Liver (tissue), 3 donors: ENCODE measurements at regions not wholly inside any gene's neighbourhood (a gene's known extent, or its start where the extent isn't known, plus 50 kb on each side); places are given as distances from the start of the nearest gene placed in this dataset.

Source experiments
- EGR1 ChIP-seq, 2 donors: IDR thresholded peaks; 2 replicates each; pipeline ENCODE4 v1.6.1; 2016 to 2018; ENCODE audit warnings: antibody characterized with exemption in 2 of 2, low read depth in 2 of 2
- FOXA1 ChIP-seq: IDR thresholded peaks from 2 replicates; pipeline ENCODE4 v1.6.1; 2016; ENCODE audit warnings: antibody characterized with exemption
- FOXA2 ChIP-seq: IDR thresholded peaks from 2 replicates; pipeline ENCODE4 v1.6.1; 2016; ENCODE audit warnings: antibody characterized with exemption
- GABPA ChIP-seq, 2 donors: IDR thresholded peaks in 1 of 2; conservative IDR thresholded peaks in 1 of 2; 2 replicates each; pipeline ENCODE4 v1.6.1; 2016; ENCODE audit warnings: antibody characterized with exemption in 2 of 2, mild to moderate bottlenecking in 1 of 2, moderate library complexity in 1 of 2
- JUND ChIP-seq, 2 donors: IDR thresholded peaks; 2 replicates each; pipeline ENCODE4 v1.6.1; 2016; ENCODE audit warnings: antibody characterized with exemption in 2 of 2
- NR2F2 ChIP-seq: IDR thresholded peaks from 2 replicates; pipeline ENCODE4 v1.6.1; 2016; ENCODE audit warnings: antibody characterized with exemption
- RAD21 ChIP-seq, 2 donors: IDR thresholded peaks; 2 replicates each; pipeline ENCODE4 v1.6.1; 2016; ENCODE audit warnings: antibody characterized with exemption in 2 of 2, mild to moderate bottlenecking in 2 of 2
- SP1 ChIP-seq: IDR thresholded peaks from 2 replicates; pipeline ENCODE4 v1.6.1; 2018; ENCODE audit warnings: antibody characterized with exemption, mild to moderate bottlenecking
- TAF1 ChIP-seq: conservative IDR thresholded peaks from 2 replicates; pipeline ENCODE4 v1.6.1; 2016; ENCODE audit warnings: antibody characterized with exemption, mild to moderate bottlenecking
- YY1 ChIP-seq: IDR thresholded peaks from 2 replicates; pipeline ENCODE4 v1.6.1; 2016; ENCODE audit warnings: antibody characterized with exemption, mild to moderate bottlenecking
- TF ChIP-seq, protein P1 (sequence below): fragments of 150-350 bp; IDR thresholded peaks from 2 replicates; pipeline ENCODE4 v1.5.1; 2017; ENCODE audit warnings: improper control_type of control experiment, low read depth, low read length; ENCODE audit not compliant: missing input control
- TF ChIP-seq, protein P2 (sequence below): IDR thresholded peaks from 2 replicates; pipeline ENCODE4 v1.6.1; 2016; ENCODE audit warnings: antibody characterized with exemption
- TF ChIP-seq, protein P3 (sequence below): IDR thresholded peaks from 2 replicates; pipeline ENCODE4 v1.6.1; 2016; ENCODE audit warnings: antibody characterized with exemption, mild to moderate bottlenecking
- TF ChIP-seq, protein P4 (sequence below): IDR thresholded peaks from 2 replicates; pipeline ENCODE4 v1.6.1; 2016; ENCODE audit warnings: antibody characterized with exemption
- donor health status: healthy.
- donor health status: healthy.

GRCh38 chr14:75370416-75371205, 57.2 kb upstream of the JDP2 start:
- TF ChIP-seq TAF1: no peak
- no peak for TF ChIP-seq EGR1 (IDR thresholded peaks at IDR 0.05; ENCODE audit: low read depth in 2 of 2)
- no peak for TF ChIP-seq RAD21 (IDR thresholded peaks at IDR 0.05)
- TF ChIP-seq FOXA2: no peak
- TF ChIP-seq, protein P1, sequence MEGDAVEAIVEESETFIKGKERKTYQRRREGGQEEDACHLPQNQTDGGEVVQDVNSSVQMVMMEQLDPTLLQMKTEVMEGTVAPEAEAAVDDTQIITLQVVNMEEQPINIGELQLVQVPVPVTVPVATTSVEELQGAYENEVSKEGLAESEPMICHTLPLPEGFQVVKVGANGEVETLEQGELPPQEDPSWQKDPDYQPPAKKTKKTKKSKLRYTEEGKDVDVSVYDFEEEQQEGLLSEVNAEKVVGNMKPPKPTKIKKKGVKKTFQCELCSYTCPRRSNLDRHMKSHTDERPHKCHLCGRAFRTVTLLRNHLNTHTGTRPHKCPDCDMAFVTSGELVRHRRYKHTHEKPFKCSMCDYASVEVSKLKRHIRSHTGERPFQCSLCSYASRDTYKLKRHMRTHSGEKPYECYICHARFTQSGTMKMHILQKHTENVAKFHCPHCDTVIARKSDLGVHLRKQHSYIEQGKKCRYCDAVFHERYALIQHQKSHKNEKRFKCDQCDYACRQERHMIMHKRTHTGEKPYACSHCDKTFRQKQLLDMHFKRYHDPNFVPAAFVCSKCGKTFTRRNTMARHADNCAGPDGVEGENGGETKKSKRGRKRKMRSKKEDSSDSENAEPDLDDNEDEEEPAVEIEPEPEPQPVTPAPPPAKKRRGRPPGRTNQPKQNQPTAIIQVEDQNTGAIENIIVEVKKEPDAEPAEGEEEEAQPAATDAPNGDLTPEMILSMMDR: no peak
- TF ChIP-seq SP1: no peak
- TF ChIP-seq, protein P2, sequence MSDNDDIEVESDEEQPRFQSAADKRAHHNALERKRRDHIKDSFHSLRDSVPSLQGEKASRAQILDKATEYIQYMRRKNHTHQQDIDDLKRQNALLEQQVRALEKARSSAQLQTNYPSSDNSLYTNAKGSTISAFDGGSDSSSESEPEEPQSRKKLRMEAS: no peak
- no peak for TF ChIP-seq GABPA (IDR thresholded peaks at IDR 0.05 in 1 of 2, conservative IDR thresholded peaks at IDR 0.05 in 1 of 2)
- TF ChIP-seq JUND (IDR thresholded peaks at IDR 0.05): no peak
- no peak for TF ChIP-seq YY1
- TF ChIP-seq, protein P3, sequence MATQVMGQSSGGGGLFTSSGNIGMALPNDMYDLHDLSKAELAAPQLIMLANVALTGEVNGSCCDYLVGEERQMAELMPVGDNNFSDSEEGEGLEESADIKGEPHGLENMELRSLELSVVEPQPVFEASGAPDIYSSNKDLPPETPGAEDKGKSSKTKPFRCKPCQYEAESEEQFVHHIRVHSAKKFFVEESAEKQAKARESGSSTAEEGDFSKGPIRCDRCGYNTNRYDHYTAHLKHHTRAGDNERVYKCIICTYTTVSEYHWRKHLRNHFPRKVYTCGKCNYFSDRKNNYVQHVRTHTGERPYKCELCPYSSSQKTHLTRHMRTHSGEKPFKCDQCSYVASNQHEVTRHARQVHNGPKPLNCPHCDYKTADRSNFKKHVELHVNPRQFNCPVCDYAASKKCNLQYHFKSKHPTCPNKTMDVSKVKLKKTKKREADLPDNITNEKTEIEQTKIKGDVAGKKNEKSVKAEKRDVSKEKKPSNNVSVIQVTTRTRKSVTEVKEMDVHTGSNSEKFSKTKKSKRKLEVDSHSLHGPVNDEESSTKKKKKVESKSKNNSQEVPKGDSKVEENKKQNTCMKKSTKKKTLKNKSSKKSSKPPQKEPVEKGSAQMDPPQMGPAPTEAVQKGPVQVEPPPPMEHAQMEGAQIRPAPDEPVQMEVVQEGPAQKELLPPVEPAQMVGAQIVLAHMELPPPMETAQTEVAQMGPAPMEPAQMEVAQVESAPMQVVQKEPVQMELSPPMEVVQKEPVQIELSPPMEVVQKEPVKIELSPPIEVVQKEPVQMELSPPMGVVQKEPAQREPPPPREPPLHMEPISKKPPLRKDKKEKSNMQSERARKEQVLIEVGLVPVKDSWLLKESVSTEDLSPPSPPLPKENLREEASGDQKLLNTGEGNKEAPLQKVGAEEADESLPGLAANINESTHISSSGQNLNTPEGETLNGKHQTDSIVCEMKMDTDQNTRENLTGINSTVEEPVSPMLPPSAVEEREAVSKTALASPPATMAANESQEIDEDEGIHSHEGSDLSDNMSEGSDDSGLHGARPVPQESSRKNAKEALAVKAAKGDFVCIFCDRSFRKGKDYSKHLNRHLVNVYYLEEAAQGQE: no peak
- TF ChIP-seq NR2F2: no peak
- no peak for TF ChIP-seq FOXA1
- TF ChIP-seq, protein P4, sequence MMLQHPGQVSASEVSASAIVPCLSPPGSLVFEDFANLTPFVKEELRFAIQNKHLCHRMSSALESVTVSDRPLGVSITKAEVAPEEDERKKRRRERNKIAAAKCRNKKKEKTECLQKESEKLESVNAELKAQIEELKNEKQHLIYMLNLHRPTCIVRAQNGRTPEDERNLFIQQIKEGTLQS: no peak
